Endothelial cell (in vitro differentiated cells): ENCODE measurements at regions not wholly inside any gene's neighbourhood (a gene's known extent, or its start where the extent isn't known, plus 50 kb on each side); places are given as distances from the start of the nearest gene placed in this dataset.

ENCODE experiments used
- DNase-seq: peaks from one replicate; pipeline ENCODE4 v3.0.0; 2021; ENCODE audit warnings: low spot score
- H3K27ac Mint-ChIP-seq: one replicate; pipeline ENCODE4 v1.8.0; 2021; ENCODE audit warnings: mixed read lengths, inconsistent platforms; ENCODE audit not compliant: unreplicated experiment
- H3K27me3 Mint-ChIP-seq: one replicate; pipeline ENCODE4 v1.8.0; 2021; ENCODE audit warnings: mild to moderate bottlenecking, moderate library complexity, mixed read lengths, inconsistent platforms; ENCODE audit not compliant: unreplicated experiment
- H3K36me3 Mint-ChIP-seq: one replicate; pipeline ENCODE4 v1.8.0; 2021; ENCODE audit warnings: mild to moderate bottlenecking, low read depth, mixed read lengths, inconsistent platforms; ENCODE audit not compliant: unreplicated experiment
- H3K4me1 Mint-ChIP-seq: one replicate; pipeline ENCODE4 v1.8.0; 2021; ENCODE audit warnings: mild to moderate bottlenecking, mixed read lengths, inconsistent platforms; ENCODE audit not compliant: unreplicated experiment
- H3K4me3 Mint-ChIP-seq: one replicate; pipeline ENCODE4 v1.8.0; 2021; ENCODE audit warnings: mild to moderate bottlenecking, mixed read lengths, inconsistent platforms; ENCODE audit not compliant: unreplicated experiment
- H3K9me3 Mint-ChIP-seq: one replicate; pipeline ENCODE4 v1.8.0; 2021; ENCODE audit warnings: mixed read lengths, inconsistent platforms; ENCODE audit not compliant: unreplicated experiment
- CTCF ChIP-seq: fragments of 200-600 bp; sonication (generic); IDR thresholded peaks from one replicate; pipeline ENCODE4 v1.5.0; 2021; ENCODE audit warnings: antibody characterized with exemption; ENCODE audit not compliant: unreplicated experiment

GRCh38 chr2:17156086-17156485, 362.2 kb downstream of the RAD51AP2 start:
- peaks cover 8% of the 10 kb centered on the region for H3K4me1 Mint-ChIP-seq
- H3K9me3 Mint-ChIP-seq = no peaks in the 10 kb centered on the region
- no peak overlapping the region for H3K27ac Mint-ChIP-seq
- no peak for TF ChIP-seq CTCF
- no peak for DNase-seq
- H3K4me3 Mint-ChIP-seq = no peak overlapping the region
- H3K27me3 Mint-ChIP-seq = no peaks in the 10 kb centered on the region
- H3K36me3 Mint-ChIP-seq = no peaks in the 10 kb centered on the region

- no peak for DNase-seq
- Mint-ChIP-seq H3K27ac (no peak overlapping the region), H3K9me3 (no peaks in the 10 kb centered on the region), H3K4me3 (no peak overlapping the region), H3K4me1 (peaks cover 21% of the 10 kb centered on the region), H3K36me3 (no peaks in the 10 kb centered on the region), H3K27me3 (peaks cover 1% of the 10 kb centered on the region)
- TF ChIP-seq CTCF = no peak
These were observed 368.3 kb downstream of the RAD51AP2 start for GRCh38 chr2:17149945-17150344.

DNA sequence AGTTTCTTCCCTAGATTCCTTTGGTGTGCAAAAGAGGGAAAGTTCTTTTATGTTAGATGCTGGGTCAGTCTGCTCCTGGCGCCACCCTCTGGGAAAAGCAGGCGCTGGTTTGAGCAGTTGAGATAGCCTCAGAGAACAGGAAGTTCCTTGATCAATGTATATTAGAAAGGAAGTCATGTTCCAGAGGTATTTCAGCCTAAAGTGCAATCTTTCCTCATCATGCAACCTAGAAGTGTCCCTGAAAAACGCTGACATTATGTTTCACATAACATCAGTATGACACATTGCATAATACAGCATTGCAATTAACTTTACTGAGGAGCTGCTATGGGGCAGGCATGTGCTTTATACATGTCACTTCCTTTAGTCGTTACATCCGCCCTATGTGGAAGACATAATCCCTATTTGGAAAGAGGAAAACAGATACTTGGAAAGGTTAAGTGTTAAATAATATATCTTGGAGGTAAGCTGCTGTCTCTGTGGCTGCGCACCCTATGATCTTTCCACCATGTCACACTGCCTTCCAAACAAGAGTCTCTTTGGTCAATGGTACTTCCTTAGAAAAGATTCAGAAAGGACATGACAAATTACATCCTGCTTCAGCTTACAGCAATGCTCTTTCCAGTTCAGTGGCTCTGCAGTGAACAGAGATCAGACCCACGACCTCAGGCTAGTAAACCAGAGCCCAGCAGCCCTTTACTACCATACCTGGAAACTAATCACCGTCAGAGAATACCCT, 369.7 kb downstream of the RAD51AP2 start:
- no peak for TF ChIP-seq CTCF
- Mint-ChIP-seq H3K36me3 (no peaks in the 10 kb centered on the region), H3K4me1 (peaks cover 21% of the 10 kb centered on the region), H3K9me3 (no peaks in the 10 kb centered on the region), H3K27me3 (peaks cover 1% of the 10 kb centered on the region), H3K27ac (peak overlapping the region; percentile 45), H3K4me3 (no peak overlapping the region)
- DNase-seq = peak; percentile 40

- DNase-seq = no peak
- TF ChIP-seq CTCF = no peak
- peaks cover 19% of the 10 kb centered on the region for H3K4me1 Mint-ChIP-seq
These were observed 371.9 kb downstream of the RAD51AP2 start for GRCh38 chr2:17146358-17146757.

GRCh38 chr2:17136877-17137276, 381.4 kb downstream of the RAD51AP2 start:
- no peak for TF ChIP-seq CTCF
- no peak overlapping the region for H3K27ac Mint-ChIP-seq
- no peaks in the 10 kb centered on the region for H3K4me1 Mint-ChIP-seq
- DNase-seq = no peak
- no peaks in the 10 kb centered on the region for H3K9me3 Mint-ChIP-seq
- H3K4me3 Mint-ChIP-seq = no peak overlapping the region
- H3K36me3 Mint-ChIP-seq = no peaks in the 10 kb centered on the region
- no peaks in the 10 kb centered on the region for H3K27me3 Mint-ChIP-seq

More at GRCh38 chr2:17146358-17146757, 371.9 kb downstream of the RAD51AP2 start:
- Mint-ChIP-seq H3K4me3 (no peak overlapping the region), H3K9me3 (no peaks in the 10 kb centered on the region), H3K36me3 (no peaks in the 10 kb centered on the region), H3K27me3 (peaks cover 1% of the 10 kb centered on the region), H3K27ac (no peak overlapping the region)
